Kidney tubule cell (primary cell): ENCODE measurements at regions not wholly inside any gene's neighbourhood (a gene's known extent, or its start where the extent isn't known, plus 50 kb on each side); places are given as distances from the start of the nearest gene placed in this dataset.
"Not testable (repeated sequence)": the region's sequence is repeated elsewhere in the genome, so short reads cannot be mapped to it uniquely, and the experiment has no call there.

Source experiments
- DNase-seq: peaks from one replicate; pipeline ENCODE4 v3.0.0-alpha.2; 2018; ENCODE audit warnings: low spot score

DNA sequence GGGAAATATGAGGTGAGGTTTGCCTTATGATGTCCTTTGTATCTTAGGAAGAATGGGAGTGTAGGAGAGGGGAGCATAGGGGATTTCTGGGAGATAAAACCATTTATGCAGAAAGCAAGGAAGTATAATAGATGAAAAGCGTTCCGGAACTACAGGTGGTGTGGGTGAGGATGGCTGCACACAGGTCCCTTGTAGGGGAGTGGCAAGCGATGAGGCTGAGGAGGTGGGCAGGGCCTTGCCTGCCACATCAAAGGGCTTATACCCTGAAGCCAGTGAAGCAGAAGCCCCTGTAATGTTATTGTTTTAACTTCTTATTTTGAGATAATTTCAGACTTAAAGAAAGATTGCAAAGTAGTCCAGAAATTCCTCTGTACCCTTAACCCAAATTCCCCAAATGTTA is 107.3 kb upstream of the IKBKE start:
- not testable (repeated sequence) for DNase-seq

DNA sequence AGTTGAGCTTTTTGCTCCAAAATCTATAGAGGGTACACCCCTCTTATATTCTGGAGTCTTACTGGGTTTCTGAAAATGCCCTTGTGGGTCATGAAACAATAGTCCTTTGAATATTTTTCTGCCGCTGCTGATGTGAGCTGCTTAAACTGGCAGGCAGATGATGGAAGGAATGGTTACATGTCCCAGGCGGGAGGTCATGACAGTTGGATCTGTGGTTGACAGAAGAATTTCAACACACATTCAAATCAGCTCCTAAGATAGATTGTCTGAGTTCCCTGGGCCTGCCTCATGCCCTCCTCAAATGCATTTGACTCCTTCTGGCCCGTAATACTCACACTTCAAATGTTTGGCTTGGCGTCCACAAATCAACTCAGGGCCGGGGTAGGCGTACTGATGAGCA is 105.0 kb upstream of the IKBKE start:
- not testable (repeated sequence) for DNase-seq

DNA sequence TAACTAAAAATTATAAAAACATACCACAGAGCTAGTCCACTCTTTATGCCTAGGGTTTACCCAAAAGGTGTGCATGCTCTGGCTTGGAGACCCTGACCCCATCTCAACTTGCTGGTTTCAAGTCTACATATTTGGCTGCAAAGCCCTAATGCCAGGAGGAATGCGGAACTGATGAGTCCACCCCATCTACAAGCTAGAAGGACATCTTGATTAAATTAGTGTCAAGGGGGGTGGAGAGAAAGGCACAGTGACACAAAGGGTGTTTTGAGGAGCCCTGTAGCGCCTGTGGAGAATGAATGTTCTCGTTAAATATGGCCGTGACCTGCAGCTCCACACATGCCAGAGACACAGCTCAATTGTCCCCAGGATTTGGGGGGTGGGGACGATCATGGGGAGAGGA is 104.1 kb upstream of the IKBKE start:
- not testable (repeated sequence) for DNase-seq

DNA sequence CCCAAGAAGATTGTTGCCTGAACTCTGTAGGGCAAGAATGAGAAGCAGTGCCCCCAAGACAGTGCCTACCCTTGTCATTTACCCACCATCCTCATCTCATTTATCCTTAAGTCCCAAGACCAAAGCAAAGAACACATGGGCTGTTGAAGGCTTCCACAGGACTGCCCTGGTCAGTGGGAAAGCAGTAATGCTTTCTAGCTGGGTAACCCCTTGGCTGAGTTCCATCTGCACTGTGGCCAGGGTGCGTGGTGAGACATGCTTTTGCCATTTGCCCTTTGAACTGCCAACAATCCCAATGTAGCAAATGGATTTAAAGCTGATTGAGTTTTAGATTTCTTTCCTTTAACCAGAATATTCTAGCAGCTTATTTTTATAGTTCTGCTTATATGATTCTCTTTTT is 103.5 kb upstream of the IKBKE start:
- not testable (repeated sequence) for DNase-seq

DNA sequence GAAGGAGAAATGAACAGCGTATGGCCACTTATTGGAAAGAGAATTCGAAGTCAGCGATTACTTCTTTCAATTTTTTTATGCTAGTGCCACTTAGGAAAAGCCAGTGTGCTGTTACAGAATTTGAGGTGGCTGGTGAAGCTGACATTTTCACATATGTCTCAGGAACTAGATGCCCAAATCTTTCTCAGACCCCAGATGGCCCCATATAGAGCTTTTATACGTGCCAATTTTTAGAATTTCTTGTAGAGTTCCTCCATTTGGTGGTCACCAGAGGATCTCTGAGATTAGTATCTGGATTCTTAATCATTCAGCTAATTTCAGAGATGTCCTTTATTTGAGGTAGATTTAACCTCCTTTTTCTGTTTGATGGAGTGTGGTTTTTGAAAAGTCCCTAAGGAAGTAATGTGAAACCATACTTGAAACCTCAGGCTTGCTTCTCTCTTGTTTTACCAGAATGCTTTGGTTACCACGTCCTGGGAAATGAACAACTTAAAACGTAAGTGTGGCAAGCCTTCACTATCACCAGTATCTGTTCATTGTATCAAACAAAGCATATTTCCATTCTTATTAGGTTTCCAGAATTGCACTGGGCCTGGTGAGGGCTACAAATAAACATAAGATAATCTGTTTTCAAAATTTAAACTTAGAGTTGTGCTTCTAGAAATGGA is 102.2 kb upstream of the IKBKE start:
- not testable (repeated sequence) for DNase-seq

DNA sequence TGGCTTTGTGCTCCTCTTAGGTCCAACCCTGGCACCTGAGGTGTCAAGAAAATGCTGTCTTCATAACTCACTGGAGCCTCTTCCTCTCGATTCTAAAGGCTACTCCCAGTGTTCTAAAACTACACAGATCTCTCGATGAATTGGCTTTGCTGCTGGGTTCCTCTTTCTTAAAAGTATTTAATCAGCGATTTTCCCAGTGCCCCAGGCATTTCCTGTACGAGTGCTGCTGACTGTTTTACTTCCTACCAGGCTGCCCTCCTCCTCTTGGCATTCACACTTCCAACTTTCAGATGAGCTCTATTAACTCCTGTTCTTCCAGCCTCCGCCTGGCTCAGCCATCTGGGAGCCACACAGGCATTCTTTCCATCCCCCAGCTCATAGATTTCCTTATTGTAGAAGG is 95.6 kb upstream of the IKBKE start:
- not testable (repeated sequence) for DNase-seq

DNA sequence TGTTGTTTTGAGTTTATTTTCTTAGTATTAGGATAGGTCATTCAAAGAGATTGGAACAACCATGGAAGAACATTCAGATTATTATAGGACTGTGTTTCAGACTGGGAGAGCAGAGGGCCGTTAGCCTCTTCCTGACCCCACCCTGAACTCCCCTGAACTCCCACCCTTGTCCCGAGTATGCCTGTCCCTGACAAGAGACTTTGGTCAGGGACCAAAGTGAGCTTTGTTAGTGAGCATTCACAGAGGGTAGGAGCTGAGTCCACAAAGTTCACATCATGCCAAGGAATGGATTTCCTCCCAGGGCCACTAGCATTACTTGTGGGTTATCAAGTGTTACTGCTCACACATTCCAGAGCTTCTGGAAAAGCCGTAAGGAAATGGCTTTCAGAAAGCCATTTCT is 94.7 kb upstream of the IKBKE start:
- DNase-seq, result peak; percentile 15

DNA sequence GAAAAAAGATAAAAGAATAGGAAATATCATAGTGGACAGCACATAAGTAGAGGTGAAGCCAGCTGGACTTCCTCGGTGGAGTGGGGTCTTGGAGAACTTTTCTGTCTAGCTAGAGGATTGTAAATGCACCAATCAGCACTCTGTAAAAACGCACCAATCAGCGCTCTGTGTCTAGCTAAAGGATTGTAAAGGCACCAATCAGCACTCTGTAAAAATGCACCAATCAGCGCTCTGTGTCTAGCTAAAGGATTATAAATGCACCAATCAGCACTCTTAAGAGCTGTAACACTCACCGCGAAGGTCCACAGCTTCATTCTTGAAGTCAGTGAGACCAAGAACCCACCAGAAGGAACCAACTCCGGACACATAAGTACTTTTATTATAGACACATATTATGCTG is 91.8 kb upstream of the IKBKE start:
- not testable (repeated sequence) for DNase-seq

DNA sequence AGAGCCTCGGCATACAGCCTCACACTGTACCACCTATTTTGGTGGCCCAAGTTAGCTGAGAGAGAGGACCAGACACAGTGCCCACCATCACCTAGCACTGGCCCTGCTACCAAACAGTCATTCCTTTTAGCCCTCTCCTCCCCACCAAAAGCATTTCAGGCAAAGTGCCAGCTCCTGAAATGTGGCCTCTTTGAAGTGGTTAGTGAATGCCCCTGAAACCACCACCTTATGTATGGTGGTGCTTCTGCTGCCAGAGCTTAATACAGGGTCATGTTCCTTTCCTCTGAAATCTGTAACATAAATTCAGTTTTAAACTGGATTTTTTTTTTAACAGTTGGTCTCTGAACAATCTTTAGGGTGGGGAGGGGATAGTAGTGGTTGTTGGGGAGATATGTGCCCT is 91.0 kb upstream of the IKBKE start:
- DNase-seq, result not testable (repeated sequence)

DNA sequence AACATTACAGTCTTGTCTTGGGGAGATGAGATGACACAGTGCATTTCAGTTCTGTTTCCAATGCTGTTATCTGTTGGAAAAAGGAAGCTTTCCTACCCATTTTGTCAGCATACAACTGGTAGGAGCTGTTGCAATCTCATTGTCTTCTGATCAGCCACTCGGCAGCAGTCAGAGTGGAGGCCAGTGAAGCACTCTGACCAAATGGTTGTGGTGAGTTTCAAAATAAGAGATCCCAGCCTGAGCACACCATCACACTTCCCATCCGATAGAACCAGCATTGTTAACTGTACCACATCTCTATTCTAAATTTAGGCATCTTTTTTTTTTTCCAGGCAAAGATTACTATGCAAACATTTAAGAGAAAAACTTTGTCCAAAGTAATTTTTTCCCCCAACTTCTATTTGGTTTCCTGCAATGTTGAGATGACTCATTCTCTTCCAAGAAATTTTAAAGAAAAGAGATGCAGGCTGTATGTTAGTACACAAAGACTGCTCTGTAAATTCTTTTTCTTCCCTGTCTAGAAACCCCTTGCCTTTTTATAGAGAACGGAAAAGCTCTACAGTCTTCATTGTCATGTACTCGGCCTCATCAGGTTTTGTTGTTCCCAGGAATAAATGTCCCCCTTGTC is 90.0 kb upstream of the IKBKE start:
- not testable (repeated sequence) for DNase-seq

DNA sequence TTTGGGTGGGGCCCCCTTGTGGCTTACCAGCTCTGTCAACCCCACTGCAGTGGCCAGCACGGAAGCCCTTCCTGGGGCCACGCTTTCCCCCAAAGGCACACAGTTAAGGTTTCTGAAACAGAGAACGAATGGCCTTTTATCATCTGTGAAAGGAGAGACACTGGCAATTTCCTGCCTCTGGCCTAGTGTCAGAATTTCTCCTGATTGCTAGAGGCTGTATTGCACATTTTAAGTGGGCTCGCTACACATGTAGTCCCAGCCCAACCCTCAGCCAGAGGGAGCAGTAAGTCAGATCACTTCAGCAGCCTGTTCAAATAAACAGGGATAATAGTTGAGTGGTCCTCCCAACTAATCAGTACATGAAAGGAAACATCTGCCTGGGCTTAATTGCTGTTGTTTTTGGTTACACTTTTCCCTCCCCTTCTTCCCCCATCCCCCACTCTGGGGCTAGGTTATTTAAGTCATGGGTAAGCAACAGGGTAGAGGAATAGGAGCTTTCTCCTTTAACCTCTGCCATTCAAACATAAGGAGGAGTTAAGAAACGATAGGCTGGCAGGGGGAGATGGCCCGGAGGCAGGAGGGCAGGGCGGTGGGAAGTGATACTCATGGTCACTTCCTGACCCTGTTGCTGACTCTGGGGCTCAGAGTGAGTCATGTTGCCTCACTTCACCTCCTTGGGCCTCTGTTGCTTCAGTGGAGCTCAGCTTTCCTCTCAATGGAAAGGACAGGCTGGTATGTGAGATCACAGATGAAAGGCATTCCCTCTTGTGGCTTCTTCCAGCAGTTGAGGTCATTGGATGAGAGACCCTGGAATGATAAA is 89.3 kb upstream of the IKBKE start:
- not testable (repeated sequence) for DNase-seq

DNA sequence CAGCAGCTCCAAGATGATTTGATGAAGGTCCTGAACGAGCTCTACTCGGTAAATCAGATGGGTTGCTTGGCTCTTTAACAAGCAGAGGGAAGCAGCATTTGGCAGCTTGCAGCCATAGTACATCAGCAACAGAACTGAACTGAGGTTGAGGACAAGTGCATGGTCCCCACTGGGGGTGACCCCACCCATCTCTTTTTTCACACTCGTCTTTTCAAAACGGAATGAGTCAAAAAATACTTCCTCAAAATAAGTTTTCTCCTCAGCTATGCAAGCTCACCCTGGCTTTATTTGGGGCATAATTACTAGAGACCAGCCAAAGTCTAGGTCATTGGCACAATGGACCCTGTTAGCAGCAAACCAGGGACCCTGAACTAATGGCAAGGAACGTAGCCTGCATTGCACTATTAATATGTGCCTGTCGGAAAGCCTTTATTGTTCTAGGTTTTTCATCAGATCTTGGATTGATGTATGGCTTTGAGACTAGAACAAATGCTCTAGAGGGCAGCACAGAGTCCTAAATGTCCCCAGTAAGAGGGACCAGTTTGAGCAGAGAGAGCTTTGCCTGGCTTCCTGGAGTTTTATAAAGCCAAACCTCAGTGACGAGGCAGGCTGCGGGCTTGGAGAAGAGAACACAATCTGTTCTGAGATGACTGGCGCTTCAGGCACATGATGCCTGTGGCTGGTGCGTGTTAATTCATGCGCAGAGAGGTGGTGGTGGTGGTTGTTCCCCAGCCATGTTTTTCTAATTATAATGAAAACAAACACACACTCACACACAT is 86.1 kb upstream of the IKBKE start:
- peak; percentile 39 for DNase-seq

DNA sequence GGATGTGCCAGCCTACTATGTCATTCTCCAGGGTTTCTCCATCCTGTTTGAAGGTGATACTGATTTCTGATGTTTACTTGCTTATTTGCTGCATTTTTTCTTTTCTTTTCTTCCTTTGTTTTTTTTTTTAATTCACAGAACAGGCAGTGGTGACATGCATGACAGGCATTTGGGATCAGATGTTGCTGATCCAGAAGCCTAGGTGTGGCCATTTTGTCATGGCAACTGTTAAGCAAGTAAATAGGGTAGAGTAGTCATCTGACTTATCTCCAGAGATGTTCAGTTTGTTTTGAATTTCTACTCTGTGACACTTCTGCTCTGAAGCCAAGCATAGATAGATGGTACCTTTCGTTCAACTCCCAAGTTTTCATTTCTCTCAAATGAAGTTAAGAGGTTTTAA is 85.4 kb upstream of the IKBKE start:
- not testable (repeated sequence) for DNase-seq

DNA sequence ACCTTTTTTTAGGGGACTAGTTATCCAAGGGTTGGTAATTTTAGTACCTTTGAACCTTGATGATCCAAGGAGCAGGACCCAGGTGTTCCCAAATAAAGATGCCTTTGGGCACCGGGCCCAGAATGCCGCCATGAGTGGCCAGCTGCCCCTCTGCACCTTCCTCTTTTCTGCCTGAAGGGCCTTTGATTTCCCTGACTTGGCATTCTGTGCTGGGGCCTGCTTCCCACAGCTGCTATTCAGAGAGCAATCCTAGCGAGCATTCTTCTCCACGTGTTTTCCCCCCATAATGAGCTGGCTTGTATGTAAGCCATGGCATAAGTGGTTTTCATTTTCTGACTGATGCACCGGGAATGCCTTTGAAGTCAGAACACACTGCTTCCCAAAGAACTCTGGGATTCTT is 82.6 kb upstream of the IKBKE start:
- not testable (repeated sequence) for DNase-seq

DNA sequence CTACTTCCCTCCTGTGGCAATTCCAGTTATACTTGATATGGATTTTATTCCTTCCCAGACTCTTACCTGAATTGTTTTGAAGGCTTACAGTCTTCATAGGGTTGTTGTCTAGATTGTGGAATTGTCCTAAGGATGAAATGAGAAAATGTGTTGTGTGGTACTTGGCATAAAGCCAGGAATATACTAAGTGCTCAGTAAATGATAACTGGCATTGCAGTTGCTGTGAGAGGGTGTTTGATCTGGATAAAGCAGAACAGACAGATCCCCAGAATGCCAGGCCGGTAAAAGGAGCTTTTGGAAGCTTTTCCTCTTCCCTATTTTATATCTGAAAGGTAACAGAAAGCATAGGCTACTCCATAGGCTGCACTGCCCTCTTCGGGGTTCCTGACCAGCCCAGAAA is 78.4 kb upstream of the IKBKE start:
- not testable (repeated sequence) for DNase-seq

DNA sequence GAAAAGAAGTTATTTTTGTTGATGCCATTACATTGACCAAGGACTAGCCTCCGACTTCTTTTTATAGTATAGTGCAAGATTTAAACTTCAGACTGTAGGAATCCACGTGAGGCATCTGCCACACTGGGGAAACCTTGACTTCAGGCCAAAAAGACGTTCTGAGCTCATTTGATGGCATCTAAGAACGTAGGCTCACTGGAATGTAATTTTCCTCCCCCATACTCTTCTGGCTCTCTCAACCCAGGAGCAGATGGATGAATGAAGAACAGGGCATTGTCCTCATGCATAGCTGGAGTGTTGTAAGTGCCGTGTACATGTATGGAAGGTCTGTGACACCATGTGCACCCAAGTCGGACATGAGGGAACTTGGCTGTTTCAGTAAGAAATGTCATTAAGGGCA is 72.8 kb upstream of the IKBKE start:
- DNase-seq, result not testable (repeated sequence)

DNA sequence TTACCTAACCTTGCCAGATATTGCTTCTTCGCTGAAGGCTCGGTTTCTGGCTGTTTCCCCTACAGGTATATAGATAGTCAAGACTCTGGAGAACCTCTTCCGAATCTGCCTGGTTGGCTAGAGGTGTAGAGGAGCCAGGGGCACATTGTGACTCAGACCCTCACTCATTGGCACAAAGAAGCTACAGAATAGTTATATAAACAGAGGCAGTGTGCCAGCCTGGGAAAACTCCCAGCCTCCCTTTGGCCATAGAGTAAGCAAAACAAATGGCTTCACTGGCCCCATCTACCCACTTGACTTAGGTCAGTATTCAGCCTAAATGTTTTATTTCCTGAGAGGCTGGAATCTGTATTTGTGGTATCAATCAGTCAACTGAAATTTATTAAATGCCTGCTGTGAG is 72.0 kb upstream of the IKBKE start:
- not testable (repeated sequence) for DNase-seq

DNA sequence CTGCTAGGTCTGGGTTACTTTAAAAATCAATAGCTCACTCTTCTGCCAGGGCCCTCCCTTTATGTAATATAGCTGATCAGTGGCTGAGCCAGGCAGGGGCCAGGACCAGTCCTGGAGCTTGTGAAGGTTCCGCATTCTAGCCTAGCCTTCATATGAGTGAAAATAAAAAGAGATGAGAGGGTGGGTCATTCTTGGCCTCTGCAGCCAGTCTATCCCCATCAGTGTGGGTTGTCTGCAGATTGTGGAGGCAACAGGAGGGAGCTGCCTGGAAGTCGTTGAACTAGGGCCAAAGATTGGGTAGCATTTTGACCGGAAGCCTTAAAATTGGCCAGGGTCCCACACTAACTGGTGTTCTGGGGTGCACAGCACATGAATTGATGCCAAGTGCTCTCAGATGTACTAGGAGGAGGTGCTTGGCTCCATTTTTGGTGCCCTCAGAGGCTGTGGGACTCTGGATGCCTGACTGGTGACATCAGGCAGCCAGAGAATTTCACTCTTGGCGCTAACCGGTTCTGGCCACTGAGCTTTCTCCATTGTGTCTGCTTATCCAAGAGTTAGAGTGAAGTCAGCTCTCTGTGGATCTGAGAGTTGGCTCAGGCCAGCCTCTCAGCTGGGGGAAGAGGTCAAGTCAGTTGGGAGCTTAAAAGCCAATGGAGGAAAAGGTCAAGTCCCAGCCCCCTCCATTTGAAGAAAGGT is 66.5 kb upstream of the IKBKE start:
- DNase-seq, result not testable (repeated sequence)

DNA sequence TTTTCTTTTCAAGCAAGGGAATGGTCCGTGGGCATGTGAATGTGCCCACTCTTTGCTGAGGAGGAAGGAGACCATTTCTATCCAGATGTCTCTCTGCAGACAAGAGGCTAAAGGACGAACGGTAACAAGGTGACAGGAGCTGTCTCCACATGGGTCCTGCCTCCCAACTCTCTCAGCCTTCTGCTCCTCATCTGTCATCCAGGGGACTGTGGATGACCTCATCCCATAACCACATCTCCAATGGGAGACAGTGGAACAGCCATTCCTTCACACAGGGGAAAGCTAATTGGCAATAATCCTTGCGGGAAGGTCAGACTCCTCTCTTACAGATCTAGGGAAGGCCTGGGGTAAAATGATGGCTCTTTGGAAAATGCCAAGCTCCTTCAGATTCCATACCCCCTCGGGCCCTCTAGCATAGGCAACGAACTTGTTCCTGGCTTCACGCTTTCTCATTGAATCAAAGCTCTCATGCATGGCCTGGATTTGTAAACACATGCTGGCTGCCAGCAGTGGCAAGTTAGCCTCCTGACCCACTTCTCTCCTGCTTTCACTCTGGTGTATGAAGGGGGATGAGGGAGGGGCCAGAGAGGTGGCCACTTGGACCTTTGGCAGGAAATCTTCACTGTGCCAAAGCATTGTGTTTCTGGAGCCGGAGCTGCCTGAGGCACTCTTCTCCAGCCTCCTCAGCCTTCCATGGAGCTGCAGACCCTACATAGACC is 65.8 kb upstream of the IKBKE start:
- DNase-seq, result not testable (repeated sequence)

DNA sequence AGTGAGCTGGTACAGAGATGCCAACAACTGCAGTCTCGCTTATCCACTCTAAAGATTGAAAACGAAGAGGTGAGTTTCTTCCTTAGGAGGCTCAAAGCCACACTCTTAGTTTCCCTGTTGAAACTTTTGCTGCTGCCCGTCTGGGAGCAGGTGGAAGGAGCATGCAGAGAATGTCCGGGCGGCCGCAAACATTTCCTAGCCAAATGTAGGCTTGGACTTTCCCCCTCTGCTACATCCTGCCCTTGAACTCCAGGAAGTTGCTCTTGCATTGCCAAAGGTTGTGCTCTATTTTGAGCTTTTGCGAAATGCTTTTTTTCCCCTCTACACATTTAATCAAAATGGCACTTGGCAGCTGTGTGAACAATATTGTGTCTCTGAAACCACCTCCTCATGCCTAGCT is 65.0 kb upstream of the IKBKE start:
- DNase-seq, result not testable (repeated sequence)
